Loucy (cell line): ENCODE measurements at regions not wholly inside any gene's neighbourhood (a gene's known extent, or its start where the extent isn't known, plus 50 kb on each side); places are given as distances from the start of the nearest gene placed in this dataset.

ENCODE experiments used
- EZH2phosphoT487 ChIP-seq: fragments of 200-600 bp; IDR thresholded peaks from 2 replicates; pipeline ENCODE4 v1.6.1; 2018; ENCODE audit warnings: antibody characterized with exemption, mild to moderate bottlenecking, moderate library complexity, borderline replicate concordance
- TF ChIP-seq, protein P1 (sequence below): fragments of 200-600 bp; sonication (generic); conservative IDR thresholded peaks from 2 replicates; pipeline ENCODE4 v1.5.1; 2014; ENCODE audit warnings: mild to moderate bottlenecking, antibody characterized with exemption, low read length

DNA sequence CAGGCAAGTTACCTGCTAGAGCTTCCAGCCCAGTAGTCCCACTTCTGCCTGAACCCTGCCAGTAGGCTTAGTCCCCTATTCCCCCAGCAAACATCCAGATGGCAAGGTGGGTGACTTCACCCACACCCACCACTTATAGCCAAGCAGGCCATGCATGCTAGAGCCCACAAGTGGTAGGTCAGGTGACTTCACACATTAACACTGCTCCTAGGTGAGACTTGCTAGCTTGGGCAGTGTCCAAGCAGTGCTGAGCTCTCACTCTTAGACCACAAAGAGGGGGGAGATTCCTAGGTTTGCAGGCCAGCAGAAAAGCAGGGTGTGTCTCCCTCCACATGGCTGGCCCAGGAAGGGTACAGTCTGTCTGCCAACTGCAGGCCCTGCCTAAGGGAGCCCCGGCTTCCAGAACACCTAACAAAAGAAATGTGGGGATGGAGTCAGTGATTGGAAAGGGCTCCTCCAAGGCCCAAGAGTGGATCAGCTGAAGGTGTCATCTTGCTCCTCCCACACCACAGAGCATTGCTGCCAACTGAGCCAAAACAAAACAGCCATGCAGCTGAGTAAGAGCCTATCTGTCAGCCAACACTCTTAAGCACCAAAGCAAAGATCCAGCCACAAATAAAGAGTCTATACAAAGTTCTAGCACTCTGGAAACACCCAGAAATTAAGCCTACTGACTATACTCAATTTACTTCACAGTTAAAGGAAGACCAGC lies 158.1 kb upstream of the USP38 start:
- TF ChIP-seq, protein P1, sequence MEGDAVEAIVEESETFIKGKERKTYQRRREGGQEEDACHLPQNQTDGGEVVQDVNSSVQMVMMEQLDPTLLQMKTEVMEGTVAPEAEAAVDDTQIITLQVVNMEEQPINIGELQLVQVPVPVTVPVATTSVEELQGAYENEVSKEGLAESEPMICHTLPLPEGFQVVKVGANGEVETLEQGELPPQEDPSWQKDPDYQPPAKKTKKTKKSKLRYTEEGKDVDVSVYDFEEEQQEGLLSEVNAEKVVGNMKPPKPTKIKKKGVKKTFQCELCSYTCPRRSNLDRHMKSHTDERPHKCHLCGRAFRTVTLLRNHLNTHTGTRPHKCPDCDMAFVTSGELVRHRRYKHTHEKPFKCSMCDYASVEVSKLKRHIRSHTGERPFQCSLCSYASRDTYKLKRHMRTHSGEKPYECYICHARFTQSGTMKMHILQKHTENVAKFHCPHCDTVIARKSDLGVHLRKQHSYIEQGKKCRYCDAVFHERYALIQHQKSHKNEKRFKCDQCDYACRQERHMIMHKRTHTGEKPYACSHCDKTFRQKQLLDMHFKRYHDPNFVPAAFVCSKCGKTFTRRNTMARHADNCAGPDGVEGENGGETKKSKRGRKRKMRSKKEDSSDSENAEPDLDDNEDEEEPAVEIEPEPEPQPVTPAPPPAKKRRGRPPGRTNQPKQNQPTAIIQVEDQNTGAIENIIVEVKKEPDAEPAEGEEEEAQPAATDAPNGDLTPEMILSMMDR: no peak
- no peak for TF ChIP-seq EZH2phosphoT487
